Mesenchymal stem cell (in vitro differentiated cells and primary cell): ENCODE measurements at regions not wholly inside any gene's neighbourhood (a gene's known extent, or its start where the extent isn't known, plus 50 kb on each side); places are given as distances from the start of the nearest gene placed in this dataset.

Source experiments
- DNase-seq: peaks from one replicate; pipeline ENCODE4 v3.0.0-alpha.2; 2013
- H2AFZ ChIP-seq: one replicate; pipeline ENCODE4 v1.6.1; 2013; ENCODE audit warnings: low read depth, mild to moderate bottlenecking, control low read depth, inconsistent platforms, low read length, moderate library complexity
- H2AK5ac ChIP-seq: 2 replicates; pipeline ENCODE4 v1.6.1; 2013; ENCODE audit warnings: low read length, moderate library complexity, mild to moderate bottlenecking, inconsistent platforms; ENCODE audit not compliant: severe bottlenecking
- H2BK120ac ChIP-seq: one replicate; pipeline ENCODE4 v1.6.1; 2013; ENCODE audit warnings: low read depth, mild to moderate bottlenecking, inconsistent platforms, low read length, moderate library complexity
- H2BK12ac ChIP-seq, 2 experiments: one replicate each; pipeline ENCODE4 v1.6.1; 2013; ENCODE audit warnings: inconsistent platforms in 2 of 2, low read length in 2 of 2, mild to moderate bottlenecking in 2 of 2, moderate library complexity in 2 of 2, control low read depth in 1 of 2
- H2BK15ac ChIP-seq: one replicate; pipeline ENCODE4 v1.6.1; 2013; ENCODE audit warnings: mild to moderate bottlenecking, low read depth, inconsistent platforms; ENCODE audit not compliant: poor library complexity, severe bottlenecking
- H2BK5ac ChIP-seq: 2 replicates; pipeline ENCODE4 v1.6.1; 2013; ENCODE audit warnings: low read depth, mild to moderate bottlenecking, low read length, control low read depth, inconsistent platforms; ENCODE audit not compliant: poor library complexity, severe bottlenecking
- H3K14ac ChIP-seq, 2 experiments: one replicate each; pipeline ENCODE4 v1.6.1; 2013; ENCODE audit warnings: inconsistent platforms in 2 of 2, low read length in 2 of 2, control low read depth in 1 of 2, mild to moderate bottlenecking in 1 of 2, moderate library complexity in 1 of 2
- H3K18ac ChIP-seq, 2 experiments: one replicate each; pipeline ENCODE4 v1.6.1; 2013; ENCODE audit warnings: inconsistent platforms in 2 of 2, low read length in 2 of 2, control low read depth in 1 of 2, low read depth in 1 of 2, mild to moderate bottlenecking in 1 of 2
- H3K23ac ChIP-seq, 2 experiments: one replicate each; pipeline ENCODE4 v1.6.1; 2013; ENCODE audit warnings: inconsistent platforms in 2 of 2, low read length in 2 of 2, mild to moderate bottlenecking in 2 of 2, moderate library complexity in 2 of 2, control low read depth in 1 of 2
- H3K27ac ChIP-seq: 2 replicates; pipeline ENCODE4 v1.5.1; 2013; ENCODE audit warnings: mild to moderate bottlenecking, moderate library complexity, low read length, control low read depth, inconsistent platforms; ENCODE audit not compliant: poor library complexity, severe bottlenecking
- H3K27me3 ChIP-seq, 2 experiments: 2 replicates each; pipeline versions ENCODE4 v1.6.1 to v1.7.0; 2013; ENCODE audit warnings: low read length in 2 of 2, mild to moderate bottlenecking in 2 of 2, moderate library complexity in 2 of 2, control low read depth in 1 of 2, inconsistent platforms in 1 of 2; ENCODE audit not compliant: control insufficient read depth in 1 of 2, insufficient read depth in 1 of 2
- H3K36me3 ChIP-seq, 2 experiments: 2 replicates each; pipeline versions ENCODE4 v1.6.1 to v1.7.0; 2013; ENCODE audit warnings: low read length in 2 of 2, control low read depth in 1 of 2, inconsistent platforms in 1 of 2, low read depth in 1 of 2, mild to moderate bottlenecking in 1 of 2; ENCODE audit not compliant: insufficient read depth in 2 of 2, control insufficient read depth in 1 of 2
- H3K4ac ChIP-seq, 2 experiments: one replicate each; pipeline ENCODE4 v1.6.1; 2013; ENCODE audit warnings: inconsistent platforms in 2 of 2, low read length in 2 of 2, mild to moderate bottlenecking in 2 of 2, moderate library complexity in 2 of 2, control low read depth in 1 of 2, low read depth in 1 of 2
- H3K4me1 ChIP-seq: 2 replicates; pipeline ENCODE4 v1.6.1; 2013; ENCODE audit warnings: low read depth, low read length, control low read depth; ENCODE audit not compliant: control insufficient read depth, insufficient read depth
- H3K4me2 ChIP-seq: 2 replicates; pipeline ENCODE4 v1.6.1; 2013; ENCODE audit warnings: low read length, mild to moderate bottlenecking, inconsistent platforms; ENCODE audit not compliant: poor library complexity, severe bottlenecking
- H3K4me3 ChIP-seq, 2 experiments: 2 replicates each; pipeline versions ENCODE4 v1.5.1 to v1.7.0; 2013; ENCODE audit warnings: low read length in 2 of 2, mild to moderate bottlenecking in 2 of 2, control low read depth in 1 of 2, low read depth in 1 of 2; ENCODE audit not compliant: insufficient read depth in 1 of 2
- H3K79me1 ChIP-seq: replicated peaks from 2 replicates; pipeline ENCODE4 v1.6.1; 2013; ENCODE audit warnings: mild to moderate bottlenecking, control low read depth, low read length, inconsistent platforms; ENCODE audit not compliant: poor library complexity, severe bottlenecking
- H3K9ac ChIP-seq: 2 replicates; pipeline ENCODE4 v1.7.0; 2013; ENCODE audit warnings: mild to moderate bottlenecking, low read length, moderate library complexity
- H3K9me3 ChIP-seq: 2 replicates; pipeline ENCODE4 v1.7.0; 2013; ENCODE audit warnings: mild to moderate bottlenecking, low read length; ENCODE audit not compliant: control insufficient read depth
- H4K8ac ChIP-seq: one replicate; pipeline ENCODE4 v1.6.1; 2013; ENCODE audit warnings: inconsistent platforms, mild to moderate bottlenecking, low read length, moderate library complexity
- H4K91ac ChIP-seq: one replicate; pipeline ENCODE4 v1.6.1; 2013; ENCODE audit warnings: mild to moderate bottlenecking, low read length, inconsistent platforms
- WGBS: methylation state at CpG from one replicate; pipeline ENCODE4 v1.1.7; 2013; ENCODE audit warnings: mixed read lengths; 5-methylcytosine and 5-hydroxymethylcytosine counted together

DNA sequence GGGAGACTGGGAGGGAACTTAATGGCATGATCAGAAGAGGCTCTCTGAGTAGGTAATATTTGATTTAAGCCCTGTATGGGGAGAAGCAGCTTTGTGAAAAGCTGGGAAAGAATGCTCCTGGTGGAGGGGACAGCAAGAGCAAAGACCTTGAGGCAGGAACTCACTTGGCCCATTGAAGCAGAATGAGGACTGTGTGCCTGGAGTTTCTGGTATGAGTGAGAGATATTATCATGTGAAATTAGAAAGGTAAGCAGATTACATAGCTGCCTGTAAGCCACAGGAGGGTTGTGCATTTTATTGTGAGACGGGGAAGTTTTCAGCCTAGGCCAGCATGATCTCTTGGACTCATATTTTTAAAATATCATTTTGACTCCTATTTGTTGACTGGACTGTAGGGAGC is 502.1 kb downstream of the DHX35 start:
- no peak overlapping the region for H2BK120ac ChIP-seq
- no peak overlapping the region for H4K8ac ChIP-seq
- no peak for DNase-seq
- H2AFZ ChIP-seq: no peak overlapping the region
- no peak overlapping the region for H2BK12ac ChIP-seq
- no peaks in the 10 kb centered on the region for H3K4me1 ChIP-seq
- H3K14ac ChIP-seq: no peak overlapping the region
- no peak overlapping the region for H2BK5ac ChIP-seq
- H3K18ac ChIP-seq: no peak overlapping the region
- H3K27me3 ChIP-seq: no peaks in the 10 kb centered on the region
- no peak overlapping the region for H3K9ac ChIP-seq
- no peak overlapping the region for H3K4me3 ChIP-seq
- peaks cover 4% of the 10 kb centered on the region for H3K9me3 ChIP-seq
- H4K91ac ChIP-seq: no peak overlapping the region
- no CpG with 5 or more reads among the region's 1 CpG for WGBS
- no peak overlapping the region for H3K27ac ChIP-seq
- no peak overlapping the region for H3K23ac ChIP-seq
- no peak overlapping the region for H3K4ac ChIP-seq
- H3K79me1 ChIP-seq: no peaks in the 10 kb centered on the region
- no peaks in the 10 kb centered on the region for H3K36me3 ChIP-seq
- H3K4me2 ChIP-seq: no peak overlapping the region
- no peak overlapping the region for H2BK15ac ChIP-seq
- H2AK5ac ChIP-seq: no peak overlapping the region

GRCh38 chr20:39462416-39462945 is 500.3 kb downstream of the DHX35 start:
- Histone ChIP-seq H2AK5ac (no peak overlapping the region), H3K9ac (no peak overlapping the region), H3K27ac (no peak overlapping the region), H2BK15ac (no peak overlapping the region), H2AFZ (no peak overlapping the region), H3K4ac (no peak overlapping the region), H3K4me2 (no peak overlapping the region), H3K14ac (no peak overlapping the region), H4K91ac (no peak overlapping the region), H3K23ac (no peak overlapping the region), H3K36me3 (no peaks in the 10 kb centered on the region), H3K79me1 (no peaks in the 10 kb centered on the region), H3K9me3 (peaks cover 4% of the 10 kb centered on the region), H3K18ac (no peak overlapping the region), H3K4me3 (no peak overlapping the region), H3K4me1 (no peaks in the 10 kb centered on the region), H4K8ac (no peak overlapping the region), H3K27me3 (no peaks in the 10 kb centered on the region), H2BK5ac (no peak overlapping the region), H2BK12ac (no peak overlapping the region), H2BK120ac (no peak overlapping the region)
- DNase-seq: no peak
- 58% methylated on average over 2 of the region's 5 CpGs for WGBS

DNA sequence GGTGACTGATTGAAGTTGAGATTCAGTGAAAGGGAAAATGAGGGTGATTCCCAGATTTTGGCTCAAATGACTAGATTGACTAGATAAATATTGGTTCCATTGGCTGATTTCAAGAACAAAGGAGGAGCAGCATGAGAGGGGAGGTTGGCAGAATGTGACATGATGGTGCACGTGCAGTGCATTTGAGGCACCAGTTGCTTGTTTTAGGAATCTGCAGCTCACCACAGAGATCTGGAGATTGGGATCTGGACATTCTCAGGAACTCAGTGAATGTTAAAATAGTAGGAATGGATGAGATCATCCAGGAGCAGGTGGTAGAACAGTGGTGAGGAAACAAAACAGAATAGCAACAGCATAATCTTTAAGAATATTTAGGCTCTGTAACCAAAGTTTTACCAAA is 496.3 kb downstream of the DHX35 start:
- Histone ChIP-seq H3K9me3 (no peaks in the 10 kb centered on the region), H2BK12ac (no peak overlapping the region), H4K91ac (no peak overlapping the region), H3K4me1 (no peaks in the 10 kb centered on the region), H3K27me3 (no peaks in the 10 kb centered on the region), H2BK120ac (no peak overlapping the region), H3K9ac (no peak overlapping the region), H3K18ac (no peak overlapping the region), H3K79me1 (no peaks in the 10 kb centered on the region), H2AK5ac (no peak overlapping the region), H3K23ac (no peak overlapping the region), H3K27ac (no peak overlapping the region), H2AFZ (no peak overlapping the region), H3K4me3 (no peak overlapping the region), H2BK15ac (no peak overlapping the region), H3K4me2 (no peak overlapping the region), H4K8ac (no peak overlapping the region), H3K36me3 (no peaks in the 10 kb centered on the region), H3K4ac (no peak overlapping the region), H3K14ac (no peak overlapping the region), H2BK5ac (no peak overlapping the region)
- 72% methylated on average over 1 of the region's 1 CpG for WGBS
- DNase-seq: no peak

GRCh38 chr20:39453890-39454289 is 491.7 kb downstream of the DHX35 start:
- Histone ChIP-seq H2BK120ac (no peak overlapping the region), H3K27ac (no peak overlapping the region), H3K79me1 (no peaks in the 10 kb centered on the region), H2BK15ac (no peak overlapping the region), H3K14ac (no peak overlapping the region), H3K9me3 (no peaks in the 10 kb centered on the region), H4K8ac (no peak overlapping the region), H3K4ac (no peak overlapping the region), H2BK12ac (no peak overlapping the region), H3K4me2 (no peak overlapping the region), H3K27me3 (no peaks in the 10 kb centered on the region), H2BK5ac (no peak overlapping the region), H2AK5ac (no peak overlapping the region), H2AFZ (no peak overlapping the region), H3K36me3 (no peaks in the 10 kb centered on the region), H3K4me3 (no peak overlapping the region), H3K4me1 (no peaks in the 10 kb centered on the region), H3K18ac (no peak overlapping the region), H4K91ac (no peak overlapping the region), H3K9ac (no peak overlapping the region), H3K23ac (no peak overlapping the region)
- WGBS: 61% methylated on average over 6 of the region's 6 CpGs
- no peak for DNase-seq
